ENCODE measurements at regions not wholly inside any gene's neighbourhood (a gene's known extent, or its start where the extent isn't known, plus 50 kb on each side); places are given as distances from the start of the nearest gene placed in this dataset.

- intact Hi-C loops (cut with DNase I), result no loop called here
- no peak for DNase-seq (ENCODE audit: low spot score)
These were observed 95.7 kb upstream of the SLC24A5 start for GRCh38 chr15:48025118-48025517.

GRCh38 chr15:48028712-48029111, 92.1 kb upstream of the SLC24A5 start:
- no peak for DNase-seq (ENCODE audit: low spot score)
- intact Hi-C loops (cut with DNase I), result no loop called here

GRCh38 chr15:48029642-48030041, 91.1 kb upstream of the SLC24A5 start:
- intact Hi-C loops (cut with DNase I), result no loop called here
- no peak for DNase-seq (ENCODE audit: low spot score)

GRCh38 chr15:48031466-48031865, 89.3 kb upstream of the SLC24A5 start:
- intact Hi-C loops (cut with DNase I), result no loop called here
- DNase-seq (ENCODE audit: low spot score), result no peak

- intact Hi-C loops (cut with DNase I), result no loop called here
These were observed 88.8 kb upstream of the SLC24A5 start for GRCh38 chr15:48031973-48032372.

GRCh38 chr15:48032911-48033310, 87.9 kb upstream of the SLC24A5 start:
- no peak for DNase-seq (ENCODE audit: low spot score)

More at GRCh38 chr15:48031973-48032372, 88.8 kb upstream of the SLC24A5 start:
- DNase-seq (ENCODE audit: low spot score), result no peak

GRCh38 chr15:48038221-48038620, 82.6 kb upstream of the SLC24A5 start:
- intact Hi-C loops (cut with DNase I), result no loop called here
- no peak for DNase-seq (ENCODE audit: low spot score)

More at GRCh38 chr15:48032911-48033310, 87.9 kb upstream of the SLC24A5 start:
- intact Hi-C loops (cut with DNase I), result no loop called here

- intact Hi-C loops (cut with DNase I), result no loop called here
These were observed 80.5 kb upstream of the SLC24A5 start for GRCh38 chr15:48040166-48040817.

GRCh38 chr15:48041454-48041853, 79.3 kb upstream of the SLC24A5 start:
- intact Hi-C loops (cut with DNase I), result no loop called here
- no peak for DNase-seq (ENCODE audit: low spot score)

More at GRCh38 chr15:48040166-48040817, 80.5 kb upstream of the SLC24A5 start:
- DNase-seq (ENCODE audit: low spot score), result no peak

- intact Hi-C loops (cut with DNase I), result no loop called here
- DNase-seq (ENCODE audit: low spot score), result no peak
These were observed 73.9 kb upstream of the SLC24A5 start for GRCh38 chr15:48046813-48047438.

- DNase-seq (ENCODE audit: low spot score), result no peak
- intact Hi-C loops (cut with DNase I), result no loop called here
These were observed 71.1 kb upstream of the SLC24A5 start for GRCh38 chr15:48049736-48050135.

- intact Hi-C loops (cut with DNase I), result no loop called here
- DNase-seq (ENCODE audit: low spot score), result no peak
These were observed 67.8 kb upstream of the SLC24A5 start for GRCh38 chr15:48052946-48053345.

- intact Hi-C loops (cut with DNase I), result no loop called here
- DNase-seq (ENCODE audit: low spot score), result no peak
These were observed 62.4 kb upstream of the SLC24A5 start for GRCh38 chr15:48058371-48058770.

- DNase-seq (ENCODE audit: low spot score), result no peak
- intact Hi-C loops (cut with DNase I), result no loop called here
These were observed 61.0 kb upstream of the SLC24A5 start for GRCh38 chr15:48059791-48060190.

- no peak for DNase-seq (ENCODE audit: low spot score)
- intact Hi-C loops (cut with DNase I), result no loop called here
These were observed 60.4 kb upstream of the SLC24A5 start for GRCh38 chr15:48060396-48060795.

- DNase-seq (ENCODE audit: low spot score), result no peak
- intact Hi-C loops (cut with DNase I), result no loop called here
These were observed 59.2 kb upstream of the SLC24A5 start for GRCh38 chr15:48061605-48062004.

- no peak for DNase-seq (ENCODE audit: low spot score)
- intact Hi-C loops (cut with DNase I), result no loop called here
These were observed 58.5 kb upstream of the SLC24A5 start for GRCh38 chr15:48062148-48062872.

- intact Hi-C loops (cut with DNase I), result no loop called here
These were observed 57.3 kb upstream of the SLC24A5 start for GRCh38 chr15:48063411-48063985.

GRCh38 chr15:48064421-48064820, 56.4 kb upstream of the SLC24A5 start:
- no peak for DNase-seq (ENCODE audit: low spot score)
- intact Hi-C loops (cut with DNase I), result no loop called here

More at GRCh38 chr15:48063411-48063985, 57.3 kb upstream of the SLC24A5 start:
- no peak for DNase-seq (ENCODE audit: low spot score)

- intact Hi-C loops (cut with DNase I), result no loop called here
These were observed 54.3 kb upstream of the SLC24A5 start for GRCh38 chr15:48066456-48066855.

More at GRCh38 chr15:48066456-48066855, 54.3 kb upstream of the SLC24A5 start:
- no peak for DNase-seq (ENCODE audit: low spot score)

Measured in cardiac septum (tissue), 1 donor.